Trophoblast cell (in vitro differentiated cells and primary cell): ENCODE measurements at regions not wholly inside any gene's neighbourhood (a gene's known extent, or its start where the extent isn't known, plus 50 kb on each side); places are given as distances from the start of the nearest gene placed in this dataset.

ENCODE experiments used
- DNase-seq, 2 donors: peaks; one replicate each; pipeline ENCODE4 v3.0.0-alpha.2; 2016
- H2AFZ ChIP-seq: 2 replicates; pipeline ENCODE4 v1.6.1; 2013; ENCODE audit warnings: low read length, moderate library complexity, mild to moderate bottlenecking; ENCODE audit not compliant: insufficient read depth, poor library complexity
- H2AK5ac ChIP-seq: 2 replicates; pipeline ENCODE4 v1.6.1; 2013; ENCODE audit warnings: mild to moderate bottlenecking, low read length
- H2BK120ac ChIP-seq: 2 replicates; pipeline ENCODE4 v1.6.1; 2013; ENCODE audit warnings: low read length, mild to moderate bottlenecking, moderate library complexity; ENCODE audit not compliant: insufficient read depth, poor library complexity
- H2BK12ac ChIP-seq: 2 replicates; pipeline ENCODE4 v1.6.1; 2013; ENCODE audit warnings: mild to moderate bottlenecking, low read length, moderate library complexity
- H2BK5ac ChIP-seq: 2 replicates; pipeline ENCODE4 v1.6.1; 2013; ENCODE audit warnings: low read length, low read depth, moderate library complexity, mild to moderate bottlenecking; ENCODE audit not compliant: poor library complexity
- H3K14ac ChIP-seq: 2 replicates; pipeline ENCODE4 v1.6.1; 2013; ENCODE audit warnings: mild to moderate bottlenecking, low read length
- H3K18ac ChIP-seq: 2 replicates; pipeline ENCODE4 v1.6.1; 2013; ENCODE audit warnings: mild to moderate bottlenecking, low read length
- H3K23ac ChIP-seq: 2 replicates; pipeline ENCODE4 v1.6.1; 2013; ENCODE audit warnings: low read length
- H3K27ac ChIP-seq: 2 replicates; pipeline ENCODE4 v1.5.1; 2013; ENCODE audit warnings: low read depth, mild to moderate bottlenecking, inconsistent platforms, low read length, moderate library complexity
- H3K27me3 ChIP-seq: 2 replicates; pipeline ENCODE4 v1.6.1; 2013; ENCODE audit warnings: inconsistent platforms, mild to moderate bottlenecking, low read length, moderate library complexity; ENCODE audit not compliant: insufficient read depth
- H3K36me3 ChIP-seq, 2 experiments: 1 replicate in 1 of 2; 2 replicates in 1 of 2; pipeline ENCODE4 v1.6.1; 2013; ENCODE audit warnings: low read length in 2 of 2, mild to moderate bottlenecking in 2 of 2, moderate library complexity in 1 of 2; ENCODE audit not compliant: insufficient read depth in 2 of 2, control insufficient read depth in 1 of 2
- H3K4ac ChIP-seq: 2 replicates; pipeline ENCODE4 v1.6.1; 2013; ENCODE audit warnings: low read depth, mild to moderate bottlenecking, low read length, moderate library complexity
- H3K4me1 ChIP-seq, 2 experiments: 1 replicate in 1 of 2; 2 replicates in 1 of 2; pipeline ENCODE4 v1.6.1; 2013; ENCODE audit warnings: low read length in 2 of 2, mild to moderate bottlenecking in 2 of 2, moderate library complexity in 1 of 2; ENCODE audit not compliant: insufficient read depth in 2 of 2, control insufficient read depth in 1 of 2
- H3K4me2 ChIP-seq: 2 replicates; pipeline ENCODE4 v1.6.1; 2013; ENCODE audit warnings: inconsistent platforms, mild to moderate bottlenecking, low read length, moderate library complexity
- H3K4me3 ChIP-seq: 2 replicates; pipeline ENCODE4 v1.5.1; 2013; ENCODE audit warnings: mild to moderate bottlenecking, low read depth, low read length, inconsistent platforms
- H3K79me1 ChIP-seq: one replicate; pipeline ENCODE4 v1.6.1; 2013; ENCODE audit warnings: low read length
- H3K79me2 ChIP-seq: 2 replicates; pipeline ENCODE4 v1.6.1; 2013; ENCODE audit warnings: low read length, mild to moderate bottlenecking; ENCODE audit not compliant: control insufficient read depth, insufficient read depth, poor library complexity
- H3K9ac ChIP-seq: 2 replicates; pipeline ENCODE4 v1.6.1; 2013; ENCODE audit warnings: mild to moderate bottlenecking, low read length
- H3K9me3 ChIP-seq: 2 replicates; pipeline ENCODE4 v1.6.1; 2013; ENCODE audit warnings: low read depth, mild to moderate bottlenecking, control low read depth, inconsistent platforms, low read length; ENCODE audit not compliant: insufficient read depth
- H4K12ac ChIP-seq: 2 replicates; pipeline ENCODE4 v1.6.1; 2013; ENCODE audit warnings: low read depth, mild to moderate bottlenecking, low read length, moderate library complexity
- H4K8ac ChIP-seq: 2 replicates; pipeline ENCODE4 v1.6.1; 2013; ENCODE audit warnings: low read depth, mild to moderate bottlenecking, low read length, moderate library complexity
- H4K91ac ChIP-seq: one replicate; pipeline ENCODE4 v1.6.1; 2013; ENCODE audit warnings: low read depth, mild to moderate bottlenecking, low read length, moderate library complexity
- WGBS: extraction: QIAGEN DNeasy Blood & Tissue Kit; methylation state at CpG from one replicate; pipeline ENCODE4 v1.1.7; 2013; ENCODE audit warnings: missing lambda C conversion rate; ENCODE audit not compliant: insufficient read length, insufficient coverage; ENCODE audit errors: extremely low coverage; 5-methylcytosine and 5-hydroxymethylcytosine counted together

DNA sequence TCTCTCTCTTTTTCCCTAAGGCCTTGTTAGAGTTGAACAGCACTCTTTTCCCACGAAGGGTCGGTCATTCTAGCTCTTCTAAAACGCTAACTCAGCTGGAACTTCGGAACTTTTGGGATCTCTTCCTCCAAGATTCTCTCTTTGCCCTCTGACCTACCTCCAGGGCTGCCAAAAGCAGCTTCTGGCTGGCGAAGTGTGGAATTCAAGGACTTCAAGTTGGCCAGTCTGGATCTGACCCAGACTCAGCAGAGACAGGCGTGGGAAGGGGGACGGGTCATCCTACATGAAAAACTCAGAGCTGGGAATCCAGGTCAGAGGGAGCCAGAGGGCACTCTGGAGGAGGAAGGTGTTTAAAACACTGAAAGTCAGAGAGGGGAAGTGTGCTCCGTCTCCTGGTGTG is 305.5 kb upstream of the HDAC4 start:
- H2AFZ ChIP-seq: no peak overlapping the region

DNA sequence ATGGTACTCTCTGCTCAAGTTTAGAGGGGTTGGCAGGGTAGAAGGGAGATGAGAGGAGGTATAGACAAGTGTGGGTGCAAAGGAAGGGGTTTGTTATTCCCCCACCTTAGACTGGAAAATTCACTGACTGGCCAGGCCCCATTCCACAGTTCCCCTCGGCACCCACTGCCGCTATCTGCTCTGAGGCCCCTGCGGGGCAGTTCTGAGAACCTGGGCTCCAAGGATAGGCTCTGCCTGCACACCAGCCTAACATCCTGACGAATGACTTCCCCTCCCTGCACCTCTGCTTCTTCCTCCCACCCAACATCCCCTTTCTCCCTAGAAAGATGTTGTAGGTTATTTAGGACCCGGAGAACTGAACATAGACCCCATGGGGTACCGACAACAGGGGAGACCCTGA is 303.9 kb upstream of the HDAC4 start:
- H3K27ac ChIP-seq: no peak overlapping the region

More for the DNA sequence above, 305.5 kb upstream of the HDAC4 start:
- Histone ChIP-seq H3K4me2 (no peak overlapping the region), H2BK12ac (no peak overlapping the region), H3K4me3 (no peak overlapping the region), H2BK120ac (no peak overlapping the region), H3K23ac (no peak overlapping the region), H4K12ac (no peak overlapping the region), H3K9me3 (peaks cover 2% of the 10 kb centered on the region), H2BK5ac (no peak overlapping the region), H3K18ac (no peak overlapping the region), H3K27ac (no peak overlapping the region), H2AK5ac (no peak overlapping the region), H3K14ac (no peak overlapping the region), H3K36me3 (no peaks in the 10 kb centered on the region), H3K79me1 (no peaks in the 10 kb centered on the region), H3K4me1 (peaks cover 6% of the 10 kb centered on the region in 2 experiments), H4K8ac (no peak overlapping the region), H3K79me2 (no peaks in the 10 kb centered on the region), H3K27me3 (no peaks in the 10 kb centered on the region), H3K9ac (no peak overlapping the region), H3K4ac (no peak overlapping the region), H4K91ac (no peak overlapping the region)
- no CpG with 5 or more reads among the region's 8 CpGs for WGBS
- no peak for DNase-seq

DNA sequence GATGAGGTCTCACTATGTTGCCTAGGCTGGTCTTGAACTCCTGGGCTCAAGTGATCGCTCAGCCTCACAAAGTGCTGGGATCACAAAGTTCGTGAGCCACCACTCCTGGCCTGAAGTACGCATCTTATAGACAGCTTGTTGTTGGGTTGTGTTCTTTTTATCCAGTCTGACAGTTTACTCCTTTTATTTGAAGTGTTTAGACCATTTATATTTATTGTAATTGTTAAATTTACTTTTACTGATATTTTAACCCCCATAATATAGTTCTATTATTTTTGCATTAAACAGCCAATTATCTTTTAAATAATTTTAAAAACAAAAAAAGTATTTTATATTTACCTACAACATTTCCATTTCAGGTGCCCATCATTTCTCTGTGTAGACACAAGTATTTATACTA is 303.0 kb upstream of the HDAC4 start:
- no peaks in the 10 kb centered on the region for H3K79me2 ChIP-seq
- H3K4me2 ChIP-seq: no peak overlapping the region
- no peak overlapping the region for H2AFZ ChIP-seq
- H2BK5ac ChIP-seq: no peak overlapping the region
- WGBS: no CpG with 5 or more reads among the region's 3 CpGs
- no peak overlapping the region for H3K23ac ChIP-seq
- H3K79me1 ChIP-seq: no peaks in the 10 kb centered on the region
- H3K4ac ChIP-seq: no peak overlapping the region
- H3K18ac ChIP-seq: no peak overlapping the region
- H2BK12ac ChIP-seq: no peak overlapping the region
- no peaks in the 10 kb centered on the region for H3K27me3 ChIP-seq
- DNase-seq: no peak
- H3K4me3 ChIP-seq: no peak overlapping the region
- H3K9me3 ChIP-seq: no peaks in the 10 kb centered on the region
- H3K9ac ChIP-seq: no peak overlapping the region
- no peak overlapping the region for H4K8ac ChIP-seq
- H4K91ac ChIP-seq: no peak overlapping the region
- no peak overlapping the region for H2BK120ac ChIP-seq
- no peaks in the 10 kb centered on the region for H3K36me3 ChIP-seq
- H2AK5ac ChIP-seq: no peak overlapping the region
- H3K27ac ChIP-seq: no peak overlapping the region
- peaks cover 6% of the 10 kb centered on the region in 2 experiments for H3K4me1 ChIP-seq
- H3K14ac ChIP-seq: no peak overlapping the region
- no peak overlapping the region for H4K12ac ChIP-seq

More for the DNA sequence above, 303.9 kb upstream of the HDAC4 start:
- Histone ChIP-seq H2AFZ (no peak overlapping the region), H4K91ac (no peak overlapping the region), H3K9me3 (no peaks in the 10 kb centered on the region), H3K4me2 (no peak overlapping the region), H2BK120ac (no peak overlapping the region), H3K36me3 (no peaks in the 10 kb centered on the region), H2AK5ac (no peak overlapping the region), H2BK5ac (no peak overlapping the region), H3K4me3 (no peak overlapping the region), H3K23ac (no peak overlapping the region), H3K79me1 (no peaks in the 10 kb centered on the region), H4K12ac (no peak overlapping the region), H3K4ac (no peak overlapping the region), H3K14ac (no peak overlapping the region), H3K18ac (no peak overlapping the region), H3K9ac (no peak overlapping the region), H3K4me1 (peaks cover 6% of the 10 kb centered on the region in 2 experiments), H2BK12ac (no peak overlapping the region), H3K79me2 (no peaks in the 10 kb centered on the region), H4K8ac (no peak overlapping the region), H3K27me3 (no peaks in the 10 kb centered on the region)
- WGBS: no CpG with 5 or more reads among the region's 6 CpGs
- DNase-seq: no peak

DNA sequence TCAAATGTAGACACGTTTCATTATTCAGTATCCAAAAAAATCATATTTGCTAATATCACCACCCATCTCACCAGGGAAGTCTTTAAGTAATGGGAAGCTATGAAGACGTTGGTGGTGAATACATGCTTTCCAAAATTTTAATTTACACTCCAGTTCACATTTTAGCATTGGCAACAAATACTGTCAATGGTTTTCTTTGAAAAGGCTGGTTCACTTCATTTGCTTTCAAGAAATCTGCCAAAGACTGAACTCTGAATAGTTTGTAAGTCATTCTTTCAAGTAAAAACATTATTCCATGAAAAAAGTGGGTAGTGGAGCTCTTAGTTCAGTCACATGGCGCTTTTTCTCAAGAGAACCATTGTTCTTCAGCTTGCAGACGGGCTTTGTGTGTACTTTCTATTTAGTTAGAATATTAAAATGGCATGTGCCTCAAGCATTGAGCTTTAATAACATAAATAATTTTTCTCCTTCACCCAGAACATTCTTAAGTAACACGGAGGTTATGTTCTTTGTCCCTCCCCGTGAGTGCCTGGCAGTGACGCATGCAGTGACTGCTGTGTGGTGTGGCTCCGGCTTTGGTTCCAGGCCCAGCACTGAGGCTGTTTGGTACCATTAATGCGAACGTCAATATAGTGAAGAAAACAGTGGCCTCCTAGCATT is 300.0 kb upstream of the HDAC4 start:
- no peak overlapping the region for H3K23ac ChIP-seq
- DNase-seq: no peak
- no peaks in the 10 kb centered on the region for H3K79me2 ChIP-seq
- H3K14ac ChIP-seq: no peak overlapping the region
- H3K4me1 ChIP-seq: no peaks in the 10 kb centered on the region
- H3K4ac ChIP-seq: no peak overlapping the region
- H2BK5ac ChIP-seq: no peak overlapping the region
- no peak overlapping the region for H3K18ac ChIP-seq
- H2AFZ ChIP-seq: no peak overlapping the region
- no peak overlapping the region for H3K27ac ChIP-seq
- peaks cover 1% of the 10 kb centered on the region for H3K9me3 ChIP-seq
- no peak overlapping the region for H3K4me2 ChIP-seq
- no peaks in the 10 kb centered on the region for H3K79me1 ChIP-seq
- no peaks in the 10 kb centered on the region for H3K36me3 ChIP-seq
- H4K91ac ChIP-seq: no peak overlapping the region
- no peak overlapping the region for H2AK5ac ChIP-seq
- H3K27me3 ChIP-seq: no peaks in the 10 kb centered on the region
- H4K12ac ChIP-seq: no peak overlapping the region
- no CpG with 5 or more reads among the region's 10 CpGs for WGBS
- no peak overlapping the region for H2BK12ac ChIP-seq
- H3K4me3 ChIP-seq: no peak overlapping the region
- H4K8ac ChIP-seq: no peak overlapping the region
- no peak overlapping the region for H2BK120ac ChIP-seq
- H3K9ac ChIP-seq: no peak overlapping the region
